ENCODE measurements at regions not wholly inside any gene's neighbourhood (a gene's known extent, or its start where the extent isn't known, plus 50 kb on each side); places are given as distances from the start of the nearest gene placed in this dataset.

DNA sequence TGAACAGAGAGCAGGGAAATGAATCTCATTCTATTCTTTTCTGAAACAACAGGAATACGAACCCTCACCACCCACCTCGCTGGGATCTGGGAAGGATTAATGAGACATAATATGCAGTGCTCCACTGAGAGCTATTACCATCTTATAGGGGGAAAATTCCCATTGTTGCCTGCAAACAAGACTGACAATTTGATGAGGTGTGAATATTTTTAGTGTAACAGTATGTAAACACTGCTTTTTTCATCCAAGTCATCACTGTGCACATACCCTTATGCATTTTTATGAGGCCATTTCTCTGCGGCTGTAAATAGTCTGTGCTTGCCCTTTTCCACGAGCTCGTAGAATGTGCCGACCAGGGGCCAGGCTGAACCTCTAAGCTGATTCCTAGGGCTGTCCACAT is 285.6 kb upstream of the CPEB2 start:
- DNase-seq (ENCODE audit: low read depth) = no peak

DNA sequence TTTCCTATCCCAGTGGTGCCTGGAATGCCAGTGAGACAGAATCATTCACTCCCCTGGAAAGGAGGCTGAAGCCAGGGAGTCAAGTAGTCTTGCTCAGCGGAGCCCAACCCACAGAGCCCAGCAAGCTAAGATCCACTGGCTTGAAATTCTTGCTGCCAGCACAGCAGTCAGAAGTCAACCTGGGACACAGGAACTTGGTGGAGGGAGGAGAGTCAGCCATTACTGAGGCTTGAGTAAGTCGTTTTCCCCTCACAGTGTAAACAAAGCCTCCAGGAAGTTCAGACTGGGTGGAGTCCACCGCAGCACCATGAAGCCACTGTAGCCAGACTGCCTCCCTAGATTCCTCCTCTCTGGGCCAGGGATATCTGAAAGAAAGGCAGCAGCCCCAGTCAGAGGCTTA is 283.2 kb upstream of the CPEB2 start:
- DNase-seq (ENCODE audit: low read depth) = no peak

DNA sequence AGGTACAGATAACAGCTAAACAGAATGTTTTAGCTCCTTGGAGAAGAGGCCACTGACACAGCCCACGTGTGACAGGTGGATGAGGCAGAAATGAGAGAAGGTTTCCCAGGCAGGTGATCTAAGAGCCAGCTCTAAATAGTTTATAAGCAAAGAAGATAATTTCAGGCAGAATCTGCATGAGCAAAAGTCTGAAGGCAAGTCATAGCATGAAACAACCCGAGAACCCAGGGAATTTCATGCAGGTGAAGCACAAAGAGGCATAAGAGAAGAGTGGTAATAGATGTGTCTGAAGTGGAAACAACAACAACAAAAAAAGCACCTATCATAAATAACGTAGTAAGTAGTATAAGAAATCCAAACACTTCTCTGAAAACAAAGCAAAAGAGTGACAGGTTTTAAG is 275.8 kb upstream of the CPEB2 start:
- DNase-seq (ENCODE audit: low read depth) = no peak

DNA sequence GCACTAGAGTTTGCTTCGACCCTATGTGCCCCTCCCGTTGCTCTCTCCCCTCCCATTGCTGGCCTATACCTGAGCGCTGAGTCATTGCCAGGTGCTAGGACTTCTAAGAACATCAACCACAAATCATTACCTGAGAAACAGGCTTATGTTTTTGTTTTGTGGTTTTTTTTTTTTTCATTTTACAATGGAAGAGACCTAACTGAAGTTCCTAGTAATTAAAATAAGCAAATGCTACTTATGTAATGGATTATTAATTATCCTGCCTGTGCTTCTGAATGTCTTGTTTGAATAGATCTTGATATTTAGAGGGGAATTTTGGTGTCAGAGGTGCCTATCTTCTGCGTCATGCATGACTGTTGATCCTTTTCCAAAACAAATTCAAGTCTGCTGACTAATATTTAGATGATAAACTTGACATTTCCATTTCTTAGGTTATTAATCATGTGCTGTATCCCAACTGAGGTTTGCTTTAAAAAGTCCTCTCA is 275.4 kb upstream of the CPEB2 start:
- no peak for DNase-seq (ENCODE audit: low read depth)

DNA sequence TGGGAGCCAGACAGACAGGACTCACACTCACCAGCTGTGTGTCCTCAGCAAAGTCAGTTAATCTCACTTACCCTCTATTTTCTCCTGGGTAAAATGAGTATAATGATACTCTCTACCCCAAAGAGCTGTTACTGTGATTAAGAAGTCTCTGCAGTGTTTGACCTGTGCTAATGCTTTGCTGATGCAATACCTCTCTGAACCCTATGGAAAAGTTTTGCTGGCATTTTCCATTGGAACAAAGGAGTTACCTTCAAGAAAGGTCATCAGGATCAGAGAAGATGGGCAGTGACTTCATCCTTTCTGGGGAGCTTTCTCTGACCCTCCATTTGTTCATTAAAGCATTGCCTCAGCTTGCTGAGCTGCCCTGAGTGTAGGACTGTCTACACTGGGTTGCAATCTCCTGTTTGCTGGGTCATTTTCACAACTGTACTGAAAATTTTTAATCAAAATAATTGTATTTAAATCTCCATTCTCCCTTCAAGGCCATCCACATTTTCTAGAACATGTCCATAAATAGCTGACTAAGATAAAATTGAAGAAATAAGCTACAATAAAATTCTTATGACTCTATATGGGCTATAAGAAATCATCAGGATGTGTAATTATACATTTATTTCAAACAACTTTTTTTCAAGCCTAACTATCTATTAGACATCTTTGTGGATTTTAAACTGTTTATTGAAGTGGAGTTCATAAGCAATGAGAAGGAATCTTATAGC is 272.8 kb upstream of the CPEB2 start:
- no peak for DNase-seq (ENCODE audit: low read depth)

DNA sequence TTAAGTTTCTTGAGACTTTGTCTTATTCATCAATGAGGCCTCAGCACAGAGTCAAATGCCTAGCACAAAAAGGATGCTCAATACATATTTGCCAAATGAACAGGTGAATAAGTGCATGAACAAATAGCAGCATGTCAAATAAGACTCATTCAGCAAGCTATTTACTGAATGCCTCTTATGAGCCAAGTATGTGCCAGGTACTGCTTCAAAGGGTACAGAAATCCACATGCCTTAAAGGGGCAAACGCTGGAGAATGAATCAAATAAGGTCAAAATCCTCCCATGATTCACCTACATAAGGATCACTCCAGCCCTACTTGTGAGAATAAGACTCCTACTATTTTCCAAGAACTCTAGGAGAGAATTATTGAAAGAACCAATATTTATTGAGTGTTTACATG is 260.2 kb upstream of the CPEB2 start:
- DNase-seq (ENCODE audit: low read depth) = no peak

DNA sequence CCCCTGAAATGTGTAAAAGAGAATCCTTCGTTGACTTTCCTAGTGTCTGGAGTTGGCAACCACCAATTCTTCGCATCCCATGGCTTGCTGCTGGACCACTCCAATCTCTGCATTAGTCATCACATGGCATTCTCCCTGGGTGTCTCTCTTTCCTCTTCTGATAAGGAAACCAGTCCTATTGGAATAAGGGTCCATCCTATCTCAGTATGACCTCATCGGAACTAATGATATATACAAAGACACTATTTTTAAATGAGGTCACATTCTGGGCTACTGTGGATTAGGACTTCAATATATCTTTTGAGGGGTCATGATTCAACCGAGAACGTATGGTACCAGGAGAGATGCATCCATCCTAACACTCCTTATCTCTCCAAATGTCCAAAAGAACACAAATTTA is 259.1 kb upstream of the CPEB2 start:
- no peak for DNase-seq (ENCODE audit: low read depth)

DNA sequence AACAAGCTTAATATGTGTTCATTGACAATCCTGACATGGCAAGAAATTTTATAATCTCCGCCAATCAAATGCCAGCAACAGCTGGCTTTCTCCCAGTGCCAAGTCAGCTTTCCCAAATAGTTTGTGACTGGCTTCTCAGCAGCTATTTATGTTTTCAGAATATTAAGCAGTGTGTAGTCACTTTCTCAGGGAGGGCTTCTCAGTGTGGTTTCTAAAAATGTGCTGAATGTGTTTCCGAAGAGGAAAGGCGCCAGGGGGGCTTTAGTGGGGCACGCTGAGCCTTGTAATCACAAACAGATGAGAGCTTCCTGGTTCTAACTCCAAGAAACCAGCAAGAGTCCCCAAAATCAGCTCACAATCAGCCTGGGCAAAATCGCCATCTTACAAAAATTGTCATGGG is 258.7 kb upstream of the CPEB2 start:
- DNase-seq (ENCODE audit: low read depth) = no peak

DNA sequence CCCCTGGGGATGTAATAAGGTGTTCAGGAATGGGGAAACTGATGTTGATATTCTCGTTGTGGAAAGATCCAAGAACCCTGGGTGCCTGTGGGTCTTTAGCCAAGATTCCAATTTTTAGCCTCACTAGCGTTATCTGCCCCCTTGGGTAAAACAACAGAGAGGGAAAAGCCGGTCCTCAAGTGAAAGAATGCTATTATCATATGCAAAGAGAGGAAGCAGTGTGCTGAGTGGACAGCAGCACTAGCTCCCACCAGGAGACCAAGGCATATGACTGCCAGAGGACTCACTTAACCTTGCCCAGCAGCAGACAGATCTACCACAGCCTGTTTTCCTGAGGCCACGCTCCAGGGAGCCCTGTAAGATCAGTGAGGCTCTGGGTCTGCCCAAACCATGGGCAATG is 257.9 kb upstream of the CPEB2 start:
- DNase-seq (ENCODE audit: low read depth) = no peak

DNA sequence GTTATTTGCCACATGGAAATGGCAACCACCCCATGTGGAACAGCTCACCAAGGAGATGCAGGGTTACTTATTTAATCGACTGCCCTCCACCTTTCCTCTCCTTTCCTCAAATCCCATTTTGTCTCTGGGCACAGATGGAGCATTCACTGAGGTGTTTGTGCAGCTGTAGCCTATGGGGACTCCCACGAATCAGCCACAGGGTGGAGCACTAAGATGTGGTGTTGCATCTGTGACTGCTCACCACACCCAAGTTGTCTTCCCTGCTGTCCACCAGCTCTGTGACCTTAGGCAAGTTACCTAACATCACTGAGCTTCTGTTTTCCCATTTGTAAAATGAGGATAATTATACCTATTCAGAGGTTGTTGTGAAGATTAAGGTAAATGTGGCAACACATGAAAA is 252.4 kb upstream of the CPEB2 start:
- no peak for DNase-seq (ENCODE audit: low read depth)

DNA sequence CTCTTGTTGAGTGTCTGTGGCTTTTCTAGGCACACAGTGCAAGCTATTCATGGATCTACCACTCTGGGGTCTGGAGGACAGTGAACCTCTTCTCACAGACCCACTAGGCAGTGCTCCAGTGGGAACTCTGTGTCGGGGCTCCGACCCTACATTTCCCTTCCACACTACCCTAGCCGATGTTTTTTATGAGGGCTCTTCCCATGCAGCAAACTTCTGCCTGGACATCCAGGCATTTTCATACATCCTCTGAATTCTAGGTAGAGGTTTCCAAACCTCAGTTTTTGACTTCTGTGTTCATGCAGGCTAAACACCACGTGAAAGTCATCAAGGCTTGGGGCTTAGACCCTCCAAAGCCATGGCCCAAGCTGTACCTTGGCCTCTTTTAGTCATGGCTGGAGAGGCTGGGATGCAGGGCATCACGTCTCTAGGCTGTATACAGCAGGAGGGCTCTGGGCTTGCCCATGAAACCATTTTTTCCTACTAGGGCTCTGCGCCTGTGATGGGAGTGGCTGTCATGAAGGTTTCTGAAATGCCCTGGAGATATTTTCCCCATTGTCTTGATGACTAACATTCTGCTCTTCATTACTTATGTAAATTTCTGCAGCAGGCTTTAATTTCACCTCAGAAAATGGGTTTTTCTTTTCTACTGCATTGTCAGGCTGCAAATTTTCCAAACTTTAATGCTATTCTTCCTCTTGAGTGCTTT is 249.8 kb upstream of the CPEB2 start:
- DNase-seq (ENCODE audit: low read depth) = no peak

DNA sequence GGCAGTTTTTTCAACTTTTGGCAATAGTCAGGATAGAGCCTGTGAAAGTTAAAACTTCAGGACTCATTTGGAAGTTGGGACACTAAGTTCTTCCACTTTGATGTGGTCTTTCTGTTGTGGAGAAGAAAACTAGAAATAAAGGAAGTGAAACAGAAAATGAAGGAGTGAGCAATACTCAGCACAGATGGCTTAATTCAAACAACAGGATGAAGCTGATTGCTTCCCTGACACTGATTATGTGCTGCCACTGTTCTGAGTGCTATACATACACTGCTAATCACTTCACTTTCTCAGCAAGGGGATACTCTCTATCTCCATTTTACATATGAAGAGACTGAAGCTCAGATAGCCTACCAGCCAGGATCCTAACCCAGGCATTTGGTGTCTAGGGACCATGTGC is 235.1 kb upstream of the CPEB2 start:
- no peak for DNase-seq (ENCODE audit: low read depth)

DNA sequence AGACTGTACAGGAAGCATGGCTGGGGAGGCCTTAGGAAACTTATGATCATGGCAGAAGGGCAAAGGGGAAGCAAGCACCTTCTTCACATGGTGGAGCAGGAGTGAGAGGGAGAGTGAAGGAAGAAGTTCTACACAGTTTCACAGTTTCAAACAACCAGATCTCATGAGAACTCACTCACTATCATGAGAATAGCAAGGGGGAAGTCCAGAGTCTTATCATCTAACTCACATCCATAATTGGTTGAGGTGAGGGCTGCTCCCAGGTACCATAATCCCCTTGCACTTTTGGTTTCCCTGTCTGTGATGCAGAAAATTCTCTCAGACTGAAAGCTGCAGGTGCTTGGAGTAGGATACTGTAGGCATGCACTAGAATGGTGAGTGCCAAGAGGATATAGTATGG is 233.8 kb upstream of the CPEB2 start:
- DNase-seq (ENCODE audit: low read depth) = no peak

DNA sequence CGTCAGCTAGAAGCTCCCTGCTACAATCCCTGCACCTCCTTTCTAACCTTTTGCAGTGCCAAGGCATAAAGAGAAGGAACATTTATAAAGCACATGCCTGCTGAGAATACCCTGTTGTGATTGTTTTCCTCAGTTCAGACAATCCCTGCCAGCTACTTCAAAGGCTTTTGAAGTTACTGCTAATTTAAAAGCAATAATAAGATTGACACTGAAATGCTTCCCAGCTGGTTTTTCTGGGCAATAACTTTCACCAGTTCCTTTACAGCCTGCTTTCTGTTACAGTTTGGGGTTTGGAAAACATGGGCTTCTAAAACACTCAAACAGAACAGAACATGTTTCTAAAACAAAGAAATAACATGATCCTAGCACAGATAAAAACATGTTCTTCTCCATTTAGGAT is 232.3 kb upstream of the CPEB2 start:
- DNase-seq (ENCODE audit: low read depth) = no peak

DNA sequence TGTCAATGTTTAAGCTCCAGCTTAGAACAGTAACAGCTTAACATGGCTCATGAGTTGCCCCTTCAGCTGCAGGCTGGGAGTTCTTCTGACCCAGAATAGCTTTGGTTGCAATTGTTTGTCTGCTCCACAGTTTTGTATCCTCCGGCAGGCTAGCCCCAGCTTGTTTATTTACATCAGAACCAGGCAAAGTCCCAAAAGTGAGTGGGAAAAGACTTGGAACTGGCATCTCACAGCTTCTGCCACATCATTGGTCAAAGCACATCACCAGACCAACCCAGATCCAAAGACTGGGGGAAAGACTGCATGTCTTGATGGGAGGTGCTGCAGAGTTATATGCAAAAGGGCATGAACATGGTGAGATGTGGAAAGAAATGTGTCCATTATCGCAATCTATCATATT is 231.2 kb upstream of the CPEB2 start:
- no peak for DNase-seq (ENCODE audit: low read depth)

DNA sequence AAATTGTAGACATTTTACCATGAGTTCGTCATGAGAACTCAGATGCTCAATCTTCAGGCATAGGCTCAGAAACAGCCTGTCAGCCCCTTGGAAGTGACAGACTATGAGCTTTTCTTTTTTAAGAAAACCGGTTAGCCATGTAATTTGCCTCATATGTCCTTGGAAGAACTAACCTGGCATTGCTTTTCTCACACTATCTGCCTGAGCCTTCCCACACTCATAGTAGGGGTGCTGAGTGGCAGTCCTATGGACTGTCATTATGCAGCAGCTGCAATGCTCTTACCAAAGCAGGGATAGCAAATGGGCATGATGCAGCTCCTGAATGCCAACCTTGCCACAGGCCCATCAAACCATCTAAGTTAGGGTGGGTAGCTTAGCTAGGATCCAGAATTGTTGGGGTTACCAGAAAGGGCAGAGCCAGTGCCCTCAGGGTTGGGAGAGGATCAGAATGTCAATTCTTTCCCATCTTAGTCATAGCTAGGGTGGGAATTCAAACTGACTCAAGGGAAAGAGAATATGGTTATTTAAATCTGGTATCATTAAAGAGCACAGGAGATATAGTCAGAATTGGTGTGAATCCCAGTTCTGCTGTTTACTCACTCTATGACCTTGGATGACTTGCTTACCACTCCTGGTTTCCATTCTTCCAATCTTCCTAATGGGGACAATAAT is 230.6 kb upstream of the CPEB2 start:
- DNase-seq (ENCODE audit: low read depth) = no peak

DNA sequence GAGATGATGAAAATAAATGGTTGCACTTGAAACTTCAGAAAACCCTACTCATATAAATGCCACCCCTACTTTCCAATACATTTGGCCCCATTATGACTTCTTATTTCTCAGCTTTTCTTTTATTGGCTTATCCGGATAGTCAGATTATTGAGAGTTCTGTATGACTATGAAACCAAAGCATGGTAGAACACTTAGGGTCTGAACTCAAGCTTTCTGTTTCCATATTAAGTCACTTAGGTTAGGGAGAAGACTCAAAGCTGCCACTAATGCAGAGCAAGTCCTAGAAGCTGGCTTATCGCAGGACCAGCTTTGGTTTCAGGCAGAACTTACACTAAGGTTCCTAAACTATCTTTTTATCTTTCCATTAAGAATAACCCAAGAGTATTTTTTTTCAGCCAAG is 229.9 kb upstream of the CPEB2 start:
- DNase-seq (ENCODE audit: low read depth) = no peak

DNA sequence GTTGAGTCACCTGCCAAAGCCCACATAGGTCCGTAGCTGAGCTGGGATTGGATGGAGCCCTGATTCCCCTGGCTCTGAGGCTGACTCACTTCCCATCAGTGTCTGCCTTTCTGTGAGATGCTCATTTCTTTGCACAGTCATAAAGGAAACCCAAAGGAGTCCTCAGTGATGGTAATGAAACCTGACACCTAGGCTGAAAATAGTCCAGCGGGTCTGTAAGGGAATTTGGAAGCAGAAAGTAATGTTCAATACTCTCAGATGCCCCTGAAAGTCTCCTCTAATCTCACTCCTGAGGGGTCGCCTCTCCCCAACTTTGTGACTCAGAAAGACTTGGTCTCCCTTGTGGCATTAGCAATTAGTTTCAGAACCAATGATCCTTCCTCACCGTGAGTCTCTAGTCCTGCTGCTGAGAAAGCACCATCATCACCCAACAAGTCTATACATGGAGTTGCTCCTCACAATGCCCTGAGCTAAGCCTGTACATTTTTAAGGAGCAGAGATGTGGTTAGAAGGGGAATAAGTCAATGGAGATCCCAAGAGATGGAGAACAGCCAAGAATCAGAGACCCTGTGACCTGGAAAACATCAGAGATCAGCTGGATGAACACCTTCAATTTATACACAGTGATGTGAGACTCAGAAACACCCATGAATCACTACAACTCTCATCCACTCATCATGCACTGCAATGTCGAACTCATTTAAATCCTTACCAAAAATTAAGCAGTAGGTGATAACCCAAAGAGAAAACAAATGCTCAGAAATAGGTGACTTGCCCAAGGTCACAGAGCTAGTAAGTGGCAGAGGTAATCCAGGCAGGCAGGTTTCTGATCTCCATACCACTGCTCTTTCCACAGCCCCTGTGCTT is 219.0 kb upstream of the CPEB2 start:
- DNase-seq (ENCODE audit: low read depth) = no peak

DNA sequence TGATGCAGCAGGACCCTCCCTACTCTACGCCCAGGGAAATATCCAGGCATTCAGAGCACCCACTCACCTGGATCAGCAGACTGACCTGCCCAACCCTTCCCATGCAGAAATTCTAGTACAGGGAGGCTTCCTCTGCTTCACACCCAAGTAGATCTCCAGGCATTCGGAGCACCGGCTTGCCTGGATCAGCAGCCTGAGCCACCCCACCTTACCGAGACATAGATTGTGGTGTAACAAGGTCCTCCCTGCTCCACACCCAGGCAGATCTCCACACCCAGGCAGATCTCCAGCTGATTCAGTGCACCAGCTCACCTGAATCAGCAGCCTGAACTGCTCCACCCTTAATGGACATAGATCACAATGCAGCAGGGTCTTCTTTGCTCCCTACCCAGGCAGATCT is 215.1 kb upstream of the CPEB2 start:
- no peak for DNase-seq (ENCODE audit: low read depth)

DNA sequence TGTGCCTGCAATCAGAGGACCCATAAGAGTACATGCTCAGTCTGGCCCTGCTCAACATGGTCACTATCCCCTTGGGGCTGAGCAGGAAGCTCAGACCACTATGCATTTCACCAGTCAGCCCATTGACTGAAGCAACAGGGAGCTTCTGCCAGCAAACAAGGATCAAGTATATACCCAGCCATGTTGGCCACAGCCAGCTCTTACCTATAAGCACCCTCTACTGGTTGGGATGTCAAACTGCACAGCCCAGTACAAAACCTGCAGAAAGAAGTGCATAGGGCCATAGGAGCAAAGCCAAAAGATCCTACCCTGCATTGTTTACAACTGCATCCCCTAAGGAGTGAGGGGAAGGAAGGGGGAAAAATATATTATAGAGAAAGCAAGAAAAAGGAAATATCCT is 214.4 kb upstream of the CPEB2 start:
- no peak for DNase-seq (ENCODE audit: low read depth)

DNA sequence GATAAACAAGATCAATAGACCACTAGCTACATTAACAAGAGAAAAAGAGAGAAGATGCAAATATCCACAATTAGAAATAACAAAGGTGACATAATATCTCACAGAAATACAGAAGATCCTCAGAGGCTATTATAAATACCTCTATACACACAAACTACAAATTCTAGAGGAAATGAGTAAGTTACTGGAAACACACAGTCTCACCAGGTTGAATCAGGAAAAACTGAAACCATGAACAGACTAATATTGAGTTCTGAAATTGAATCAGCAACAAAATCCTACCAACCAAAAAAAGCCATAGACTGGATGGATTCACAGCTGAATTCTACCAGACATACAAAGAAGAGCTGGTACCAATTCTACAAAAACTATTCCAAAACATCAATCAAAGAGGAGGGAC is 211.8 kb upstream of the CPEB2 start:
- no peak for DNase-seq (ENCODE audit: low read depth)

DNA sequence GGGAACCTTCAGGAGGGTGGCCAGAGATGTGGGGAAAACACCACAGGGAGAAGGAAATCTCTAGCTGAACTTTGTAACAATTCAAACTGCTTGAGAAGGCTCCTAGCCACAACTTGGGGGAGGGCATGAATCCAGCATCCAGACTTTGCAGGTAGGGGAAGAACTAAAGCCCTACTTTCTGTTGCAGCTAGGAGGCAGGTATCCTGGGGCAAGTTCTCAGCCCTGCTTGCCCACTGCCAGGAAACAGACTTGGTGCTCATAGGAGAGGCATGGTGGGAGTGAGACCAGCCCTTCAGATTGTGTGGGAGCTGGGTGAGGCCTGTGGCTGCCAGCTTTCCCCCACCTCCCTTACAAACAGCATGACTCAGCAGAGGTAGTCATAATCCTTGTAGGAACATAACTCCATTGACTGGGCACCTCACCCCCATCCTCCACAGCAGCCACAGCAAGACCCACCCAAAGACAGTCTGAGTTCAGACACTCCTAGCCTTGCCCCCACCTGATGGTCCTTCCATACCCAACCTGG is 209.5 kb upstream of the CPEB2 start:
- no peak for DNase-seq (ENCODE audit: low read depth)
